ENCODE measurements at regions not wholly inside any gene's neighbourhood (a gene's known extent, or its start where the extent isn't known, plus 50 kb on each side); places are given as distances from the start of the nearest gene placed in this dataset.

DNA sequence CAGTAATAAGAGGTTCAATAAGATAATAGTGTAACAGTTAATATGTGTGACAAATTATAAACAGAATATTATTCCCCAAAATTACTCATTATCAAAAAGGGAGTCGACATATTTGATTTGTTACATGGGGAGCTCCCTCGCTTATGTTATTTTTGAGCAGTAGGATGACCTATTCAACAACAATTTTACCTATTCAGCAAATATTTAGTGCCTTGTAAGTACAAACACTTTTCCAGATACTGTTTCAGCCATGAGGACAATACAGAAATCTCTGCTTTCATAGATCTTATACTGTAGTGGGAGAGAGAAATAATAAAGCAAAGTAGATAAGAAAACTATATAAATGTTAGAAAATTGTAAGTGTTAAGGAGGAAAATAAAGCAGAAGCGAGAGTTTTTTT lies 1342.8 kb upstream of the WWC1 start:
- no peak overlapping the region for H3K4me3 ChIP-seq (ENCODE audit: low read depth, low read length)
- TF ChIP-seq, protein P1, sequence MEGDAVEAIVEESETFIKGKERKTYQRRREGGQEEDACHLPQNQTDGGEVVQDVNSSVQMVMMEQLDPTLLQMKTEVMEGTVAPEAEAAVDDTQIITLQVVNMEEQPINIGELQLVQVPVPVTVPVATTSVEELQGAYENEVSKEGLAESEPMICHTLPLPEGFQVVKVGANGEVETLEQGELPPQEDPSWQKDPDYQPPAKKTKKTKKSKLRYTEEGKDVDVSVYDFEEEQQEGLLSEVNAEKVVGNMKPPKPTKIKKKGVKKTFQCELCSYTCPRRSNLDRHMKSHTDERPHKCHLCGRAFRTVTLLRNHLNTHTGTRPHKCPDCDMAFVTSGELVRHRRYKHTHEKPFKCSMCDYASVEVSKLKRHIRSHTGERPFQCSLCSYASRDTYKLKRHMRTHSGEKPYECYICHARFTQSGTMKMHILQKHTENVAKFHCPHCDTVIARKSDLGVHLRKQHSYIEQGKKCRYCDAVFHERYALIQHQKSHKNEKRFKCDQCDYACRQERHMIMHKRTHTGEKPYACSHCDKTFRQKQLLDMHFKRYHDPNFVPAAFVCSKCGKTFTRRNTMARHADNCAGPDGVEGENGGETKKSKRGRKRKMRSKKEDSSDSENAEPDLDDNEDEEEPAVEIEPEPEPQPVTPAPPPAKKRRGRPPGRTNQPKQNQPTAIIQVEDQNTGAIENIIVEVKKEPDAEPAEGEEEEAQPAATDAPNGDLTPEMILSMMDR (IDR thresholded peaks at IDR 0.05; ENCODE audit: low read depth, low read length, missing control alignments), result no peak
- DNase-seq (ENCODE audit: low read depth), result no peak

DNA sequence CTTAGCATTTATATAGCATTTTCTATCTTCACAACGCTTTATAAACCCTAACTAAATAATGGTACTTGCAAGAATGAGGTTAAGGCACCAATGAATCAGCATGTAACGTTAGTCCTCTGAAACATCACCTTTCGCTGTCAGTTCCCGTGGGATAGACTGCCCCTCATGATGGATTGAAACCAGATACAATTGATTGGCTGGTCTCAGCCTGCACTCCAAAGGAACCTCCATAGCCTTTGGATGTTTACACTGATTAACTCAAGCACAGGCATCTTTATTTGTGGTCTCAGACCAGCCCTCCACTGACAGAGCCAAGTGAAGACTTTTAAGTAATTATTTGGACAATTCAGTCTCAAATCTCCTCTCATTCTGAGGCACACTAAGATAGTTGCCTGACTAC lies 1339.4 kb upstream of the WWC1 start:
- DNase-seq (ENCODE audit: low read depth), result no peak
- TF ChIP-seq, protein P1 (IDR thresholded peaks at IDR 0.05; ENCODE audit: low read depth, low read length, missing control alignments), result no peak

DNA sequence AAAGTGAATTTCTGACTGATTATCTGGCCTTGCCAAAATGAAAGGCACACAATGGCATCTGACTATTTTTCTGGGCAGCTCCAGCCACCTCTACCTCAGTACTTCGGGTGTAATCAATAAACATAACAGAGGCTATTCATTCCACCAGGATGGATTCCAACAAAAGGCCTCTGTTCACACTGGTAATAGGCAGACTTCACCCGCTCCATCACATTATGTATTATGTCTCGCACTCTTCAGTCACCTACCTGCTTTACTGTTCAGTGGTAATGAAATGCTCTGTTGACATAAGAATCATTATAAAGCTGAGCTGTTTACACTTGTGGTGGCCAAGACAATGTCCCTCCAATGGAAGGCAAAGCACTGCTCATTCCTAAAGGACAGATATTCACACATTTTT lies 1333.7 kb upstream of the WWC1 start:
- no peak for DNase-seq (ENCODE audit: low read depth)
- no peak overlapping the region for H3K4me3 ChIP-seq (ENCODE audit: low read depth, low read length)
- TF ChIP-seq, protein P1 (IDR thresholded peaks at IDR 0.05; ENCODE audit: low read depth, low read length, missing control alignments), result no peak

More for the DNA sequence above, 1339.4 kb upstream of the WWC1 start:
- H3K4me3 ChIP-seq (ENCODE audit: low read depth, low read length), result no peak overlapping the region

DNA sequence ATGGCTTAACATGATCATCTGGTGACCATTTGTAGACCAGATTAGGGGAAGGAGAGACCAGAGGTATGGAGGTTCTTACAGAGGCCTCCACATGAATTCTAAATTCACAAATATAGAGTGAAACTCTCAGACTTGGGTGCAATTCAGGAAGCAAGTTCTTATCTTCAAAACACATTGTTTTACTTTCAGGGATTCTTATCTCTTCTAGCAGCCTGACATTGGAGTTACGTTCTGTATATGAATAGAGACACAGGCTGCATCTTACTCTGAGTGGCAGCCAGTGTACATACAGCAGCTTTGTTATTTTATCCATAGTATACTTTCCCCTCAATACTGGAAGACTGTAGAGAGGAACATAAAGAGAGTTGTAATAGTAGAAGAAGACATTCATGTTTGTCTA lies 1331.7 kb upstream of the WWC1 start:
- H3K4me3 ChIP-seq (ENCODE audit: low read depth, low read length), result no peak overlapping the region
- TF ChIP-seq, protein P1 (IDR thresholded peaks at IDR 0.05; ENCODE audit: low read depth, low read length, missing control alignments), result no peak
- DNase-seq (ENCODE audit: low read depth), result no peak

DNA sequence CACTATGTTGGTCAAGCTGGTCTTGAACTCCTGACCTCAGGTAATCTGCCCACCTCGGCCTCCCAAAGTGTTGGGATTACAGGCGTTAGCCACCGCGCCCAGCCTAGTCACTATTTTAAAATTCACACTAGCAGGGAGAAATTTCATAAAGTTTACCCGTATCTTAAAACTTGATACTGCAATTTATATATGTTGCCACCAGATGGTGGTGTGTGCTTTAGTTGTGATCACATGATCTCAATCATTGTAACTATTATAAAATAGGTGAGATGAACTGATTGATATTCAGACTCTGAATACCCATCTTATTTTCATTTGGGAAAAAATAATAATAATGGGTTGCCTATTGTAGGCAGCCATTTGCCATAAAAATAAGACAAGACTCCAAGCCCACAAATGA lies 1330.4 kb upstream of the WWC1 start:
- H3K4me3 ChIP-seq (ENCODE audit: low read depth, low read length), result no peak overlapping the region
- no peak for DNase-seq (ENCODE audit: low read depth)
- TF ChIP-seq, protein P1 (IDR thresholded peaks at IDR 0.05; ENCODE audit: low read depth, low read length, missing control alignments), result no peak

DNA sequence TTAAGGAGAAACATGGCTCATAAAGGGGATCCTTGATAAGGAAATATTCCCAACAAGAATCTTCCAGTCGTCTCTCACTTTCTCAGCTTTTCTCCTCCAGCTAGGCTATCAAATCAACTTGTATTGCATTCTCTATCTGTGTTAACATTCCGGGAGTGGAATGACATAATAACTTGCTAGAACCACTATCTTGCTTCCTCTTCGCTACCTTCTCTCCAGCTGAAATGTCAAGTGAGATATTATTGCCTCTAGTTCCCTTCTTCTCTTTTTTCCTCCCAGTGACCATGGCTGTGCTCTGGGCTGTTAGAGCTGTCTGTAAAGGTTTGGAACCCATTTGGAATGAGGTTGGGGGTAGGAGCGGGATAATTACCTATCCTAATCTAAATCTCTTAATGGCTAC lies 1329.5 kb upstream of the WWC1 start:
- TF ChIP-seq, protein P1 (IDR thresholded peaks at IDR 0.05; ENCODE audit: low read depth, low read length, missing control alignments), result no peak
- no peak for DNase-seq (ENCODE audit: low read depth)
- H3K4me3 ChIP-seq (ENCODE audit: low read depth, low read length), result no peak overlapping the region

DNA sequence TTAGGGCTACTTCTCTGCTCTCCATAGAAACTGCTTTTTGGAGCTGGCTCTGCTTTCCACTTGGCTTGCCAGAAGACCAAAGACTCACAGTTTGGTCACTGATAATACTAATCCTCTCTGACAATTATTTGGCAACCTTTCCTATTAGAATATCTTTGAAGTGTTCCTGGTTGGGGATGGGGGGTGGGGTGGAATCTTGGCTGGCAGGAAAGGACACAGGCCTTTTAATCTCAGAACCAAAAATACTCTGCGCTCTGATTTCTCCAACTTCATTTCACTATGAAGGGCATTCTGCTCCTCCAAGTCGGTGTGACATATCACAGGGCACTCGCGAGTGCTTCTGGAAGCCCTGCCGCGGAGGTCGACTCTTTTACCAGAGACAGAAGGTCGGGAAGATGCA lies 1329.0 kb upstream of the WWC1 start:
- TF ChIP-seq, protein P1 (IDR thresholded peaks at IDR 0.05; ENCODE audit: low read depth, low read length, missing control alignments), result no peak
- DNase-seq (ENCODE audit: low read depth), result no peak
- H3K4me3 ChIP-seq (ENCODE audit: low read depth, low read length), result no peak overlapping the region

Measured in GM12864 (cell line).